Activated CD8-positive, alpha-beta T cell treated with anti-CD3 and anti-CD28 coated beads for 36 hours (primary cell): ENCODE measurements at regions not wholly inside any gene's neighbourhood (a gene's known extent, or its start where the extent isn't known, plus 50 kb on each side); places are given as distances from the start of the nearest gene placed in this dataset.
"Not testable (repeated sequence)": the region's sequence is repeated elsewhere in the genome, so short reads cannot be mapped to it uniquely, and the experiment has no call there.

Experiments used
- ATAC-seq: fragments of 200-7000 bp; cut with Tn5 transposase; one replicate; pipeline ENCODE4 v1.10.0; 2021; ENCODE audit warnings: mild to moderate bottlenecking, moderate library complexity
- CTCF ChIA-PET: fragments of 350-600 bp; sonication (Branson Sonifier 250); formaldehyde crosslinking; loops from one replicate; lab custom pipeline; 2021; ENCODE audit warnings: antibody characterized with exemption; lab: Charles Lee
- POLR2A ChIA-PET: fragments of 350-600 bp; sonication (Branson Sonifier 250); formaldehyde crosslinking; loops from one replicate; lab custom pipeline; 2021; ENCODE audit warnings: antibody characterized with exemption; lab: Charles Lee
- DNase-seq: peaks from one replicate; pipeline ENCODE4 v3.0.0-alpha.2; 2020
- H3K27ac Mint-ChIP-seq: one replicate; pipeline ENCODE4 v1.8.0; 2021; ENCODE audit warnings: mild to moderate bottlenecking, mixed read lengths
- H3K27me3 Mint-ChIP-seq: one replicate; pipeline ENCODE4 v1.8.0; 2021; ENCODE audit warnings: mixed read lengths
- H3K36me3 Mint-ChIP-seq: one replicate; pipeline ENCODE4 v1.8.0; 2021; ENCODE audit warnings: low read depth, mixed read lengths
- H3K4me1 Mint-ChIP-seq: one replicate; pipeline ENCODE4 v1.8.0; 2021; ENCODE audit warnings: low read depth, mixed read lengths
- H3K4me3 Mint-ChIP-seq: one replicate; pipeline ENCODE4 v1.8.0; 2021; ENCODE audit warnings: mild to moderate bottlenecking, moderate library complexity, mixed read lengths
- H3K9me3 Mint-ChIP-seq: one replicate; pipeline ENCODE4 v1.8.0; 2021; ENCODE audit warnings: mixed read lengths
- intact Hi-C: fragments of 100-400 bp; cut with micrococcal nuclease; formaldehyde crosslinking; loops from one replicate; pipeline ENCODE4 v1.10.0; 2022

GRCh38 chr15:21357056-21357455, 83.2 kb downstream of the POTEB3 start:
- H3K4me3 Mint-ChIP-seq, result not testable (repeated sequence)

GRCh38 chr15:21355944-21356343, 84.4 kb downstream of the POTEB3 start:
- H3K4me1 Mint-ChIP-seq, H3K27ac Mint-ChIP-seq, H3K4me3 Mint-ChIP-seq, H3K27me3 Mint-ChIP-seq, ATAC-seq, H3K36me3 Mint-ChIP-seq, POLR2A ChIA-PET, H3K9me3 Mint-ChIP-seq, CTCF ChIA-PET, intact Hi-C loops, DNase-seq: not testable (repeated sequence)

More at GRCh38 chr15:21357056-21357455, 83.2 kb downstream of the POTEB3 start:
- H3K27me3 Mint-ChIP-seq, H3K9me3 Mint-ChIP-seq, intact Hi-C loops, H3K36me3 Mint-ChIP-seq, POLR2A ChIA-PET, H3K4me1 Mint-ChIP-seq, H3K27ac Mint-ChIP-seq, CTCF ChIA-PET, ATAC-seq, DNase-seq: not testable (repeated sequence)

GRCh38 chr15:21354597-21354996, 85.7 kb downstream of the POTEB3 start:
- intact Hi-C loops, H3K4me3 Mint-ChIP-seq, CTCF ChIA-PET, H3K4me1 Mint-ChIP-seq, POLR2A ChIA-PET, DNase-seq, H3K27me3 Mint-ChIP-seq, ATAC-seq, H3K36me3 Mint-ChIP-seq, H3K27ac Mint-ChIP-seq, H3K9me3 Mint-ChIP-seq: not testable (repeated sequence)

GRCh38 chr15:21352670-21353318, 87.5 kb downstream of the POTEB3 start:
- ATAC-seq, H3K4me1 Mint-ChIP-seq, POLR2A ChIA-PET, intact Hi-C loops, H3K36me3 Mint-ChIP-seq, DNase-seq, H3K27me3 Mint-ChIP-seq, H3K4me3 Mint-ChIP-seq, CTCF ChIA-PET, H3K9me3 Mint-ChIP-seq, H3K27ac Mint-ChIP-seq: not testable (repeated sequence)

- H3K36me3 Mint-ChIP-seq, intact Hi-C loops, POLR2A ChIA-PET, DNase-seq, ATAC-seq, H3K27me3 Mint-ChIP-seq, CTCF ChIA-PET, H3K9me3 Mint-ChIP-seq, H3K27ac Mint-ChIP-seq, H3K4me3 Mint-ChIP-seq, H3K4me1 Mint-ChIP-seq: not testable (repeated sequence)
These were observed 95.3 kb downstream of the POTEB3 start for GRCh38 chr15:21344960-21345359.

- H3K27me3 Mint-ChIP-seq, H3K36me3 Mint-ChIP-seq, intact Hi-C loops, H3K27ac Mint-ChIP-seq, DNase-seq, H3K4me3 Mint-ChIP-seq, H3K4me1 Mint-ChIP-seq, POLR2A ChIA-PET, H3K9me3 Mint-ChIP-seq, ATAC-seq, CTCF ChIA-PET: not testable (repeated sequence)
These were observed 95.8 kb downstream of the POTEB3 start for GRCh38 chr15:21344500-21344899.

GRCh38 chr15:21337028-21337427, 103.3 kb downstream of the POTEB3 start:
- H3K27ac Mint-ChIP-seq, H3K27me3 Mint-ChIP-seq, POLR2A ChIA-PET, CTCF ChIA-PET, H3K4me1 Mint-ChIP-seq, H3K9me3 Mint-ChIP-seq, ATAC-seq, intact Hi-C loops, H3K36me3 Mint-ChIP-seq, DNase-seq, H3K4me3 Mint-ChIP-seq: not testable (repeated sequence)

- POLR2A ChIA-PET, CTCF ChIA-PET: not testable (repeated sequence)
These were observed 115.4 kb downstream of the POTEB3 start for GRCh38 chr15:21324720-21325460.

GRCh38 chr15:21284353-21284752, 155.9 kb downstream of the POTEB3 start:
- H3K4me1 Mint-ChIP-seq, DNase-seq, POLR2A ChIA-PET, H3K27me3 Mint-ChIP-seq, H3K9me3 Mint-ChIP-seq, H3K27ac Mint-ChIP-seq, H3K36me3 Mint-ChIP-seq, H3K4me3 Mint-ChIP-seq, intact Hi-C loops: not testable (repeated sequence)
- peak; percentile 82 for ATAC-seq
- CTCF ChIA-PET, result interaction anchor here (0.6 to 1.6 kb wide), 5 partner anchors 15 to 928 kb away, joined by 3 to 7 read pairs (median 4); no protein-coding TSS in a partner anchor

More at GRCh38 chr15:21324720-21325460, 115.4 kb downstream of the POTEB3 start:
- H3K36me3 Mint-ChIP-seq, H3K4me1 Mint-ChIP-seq, intact Hi-C loops, H3K27me3 Mint-ChIP-seq, H3K27ac Mint-ChIP-seq, H3K9me3 Mint-ChIP-seq, H3K4me3 Mint-ChIP-seq: not testable (repeated sequence)
- DNase-seq (peak; percentile 2), ATAC-seq (peak; percentile 34)

GRCh38 chr15:21283210-21283609, 157.1 kb downstream of the POTEB3 start:
- POLR2A ChIA-PET, intact Hi-C loops: not testable (repeated sequence)

GRCh38 chr15:21280272-21280671, 160.0 kb downstream of the POTEB3 start:
- CTCF ChIA-PET, H3K9me3 Mint-ChIP-seq, H3K36me3 Mint-ChIP-seq: not testable (repeated sequence)

More at GRCh38 chr15:21283210-21283609, 157.1 kb downstream of the POTEB3 start:
- H3K27ac Mint-ChIP-seq, DNase-seq, H3K9me3 Mint-ChIP-seq, H3K4me3 Mint-ChIP-seq, H3K4me1 Mint-ChIP-seq, H3K36me3 Mint-ChIP-seq, H3K27me3 Mint-ChIP-seq: not testable (repeated sequence)
- ATAC-seq, result peak; percentile 64
- CTCF ChIA-PET, result interaction anchor here (0.6 to 1.6 kb wide), 2 partner anchors 19 to 901 kb away, joined by 3 to 7 read pairs; no protein-coding TSS in a partner anchor

More at GRCh38 chr15:21280272-21280671, 160.0 kb downstream of the POTEB3 start:
- H3K4me3 Mint-ChIP-seq, intact Hi-C loops, DNase-seq, POLR2A ChIA-PET, H3K27ac Mint-ChIP-seq, H3K4me1 Mint-ChIP-seq, H3K27me3 Mint-ChIP-seq, ATAC-seq: not testable (repeated sequence)
